Lung (tissue), 11 donors: ENCODE measurements at regions not wholly inside any gene's neighbourhood (a gene's known extent, or its start where the extent isn't known, plus 50 kb on each side); places are given as distances from the start of the nearest gene placed in this dataset.
A peak's percentile ranks its signal among the peaks of the same experiment; 100 is the strongest.

Experiments
- ATAC-seq: fragments of 200-7000 bp; cut with Tn5 transposase; one replicate; pipeline ENCODE4 v1.9.1; 2020; ENCODE audit warnings: moderate number of reproducible peaks; ENCODE audit not compliant: insufficient read depth, low FRiP score
- DNase-seq, 3 donors: peaks; one replicate each; pipeline ENCODE4 v3.0.0-alpha.2; 2013 to 2017
- H3K27ac ChIP-seq, 2 donors: one replicate each; pipeline ENCODE4 v1.5.1; 2013; ENCODE audit warnings: mild to moderate bottlenecking in 2 of 2, moderate library complexity in 2 of 2, control low read depth in 1 of 2, inconsistent platforms in 1 of 2, low read depth in 1 of 2, low read length in 1 of 2
- H3K27me3 ChIP-seq, 3 donors: one replicate each; pipeline ENCODE4 v1.5.1; 2013; ENCODE audit warnings: low read length in 2 of 3; ENCODE audit not compliant: control insufficient read depth in 3 of 3, insufficient read depth in 3 of 3
- H3K36me3 ChIP-seq, 4 donors: one replicate each; pipeline ENCODE4 v1.5.1; 2013; ENCODE audit warnings: low read length in 4 of 4, mild to moderate bottlenecking in 1 of 4, moderate library complexity in 1 of 4; ENCODE audit not compliant: control insufficient read depth in 4 of 4, insufficient read depth in 4 of 4
- H3K4me1 ChIP-seq, 5 donors: one replicate each; pipeline ENCODE4 v1.5.1; 2013; ENCODE audit warnings: low read length in 5 of 5, mild to moderate bottlenecking in 2 of 5, moderate library complexity in 1 of 5; ENCODE audit not compliant: control insufficient read depth in 5 of 5, insufficient read depth in 5 of 5
- H3K4me3 ChIP-seq: one replicate; pipeline ENCODE4 v1.5.1; 2013; ENCODE audit warnings: mild to moderate bottlenecking, control low read depth, moderate library complexity
- H3K9ac ChIP-seq, 2 donors: one replicate each; pipeline ENCODE4 v1.5.1; 2013; ENCODE audit warnings: low read length in 2 of 2, control low read depth in 1 of 2; ENCODE audit not compliant: insufficient read depth in 1 of 2
- H3K9me3 ChIP-seq, 4 donors: one replicate each; pipeline ENCODE4 v1.5.1; 2013; ENCODE audit warnings: low read length in 3 of 4, mild to moderate bottlenecking in 1 of 4, moderate library complexity in 1 of 4; ENCODE audit not compliant: control insufficient read depth in 4 of 4, insufficient read depth in 3 of 4
- CTCF ChIP-seq: IDR thresholded peaks from 2 replicates; pipeline ENCODE4 v1.5.1; 2012; ENCODE audit warnings: mild to moderate bottlenecking; ENCODE audit errors: control extremely low read depth, extremely low read depth
- WGBS, 2 donors: extraction: QIAGEN DNeasy Blood & Tissue Kit; methylation state at CpG; one replicate each; pipeline ENCODE4 v1.1.7; 2013; 5-methylcytosine and 5-hydroxymethylcytosine counted together
- donor health status: control.
- donor health status: control.
- donor health status: Bipolar disorder and iron deficiency.
- donor health status: healthy.
- donor health status: DM: yes; HTN: yes; CAD: no.

DNA sequence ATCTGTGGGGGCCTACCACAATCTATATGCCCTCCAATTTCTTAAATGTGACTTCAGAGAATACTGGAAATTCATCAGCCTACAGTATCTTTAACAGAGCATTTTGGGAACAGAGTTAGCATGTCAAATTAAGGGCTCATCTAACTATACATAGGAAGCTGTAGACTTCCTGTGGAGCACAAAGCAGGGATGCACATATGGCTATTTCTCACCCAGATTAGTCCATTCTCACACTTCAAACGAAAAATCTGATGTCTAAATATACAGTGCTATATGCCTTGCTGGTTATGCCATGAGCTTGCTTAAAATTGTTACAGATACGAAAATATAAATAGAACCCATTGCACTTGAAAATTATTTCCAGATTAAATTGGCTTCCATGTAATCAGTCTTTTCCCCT is 1922.8 kb downstream of the MRPL39 start:
- Histone ChIP-seq H3K9me3 (no peaks in the 10 kb centered on the region), H3K4me1 (no peaks in the 10 kb centered on the region), H3K27me3 (no peaks in the 10 kb centered on the region), H3K9ac (no peak overlapping the region), H3K36me3 (no peaks in the 10 kb centered on the region), H3K27ac (no peak overlapping the region), H3K4me3 (no peak overlapping the region)
- TF ChIP-seq CTCF: no peak
- ATAC-seq: no peak
- no peak for DNase-seq
- 53 to 62% methylated on average over 2 of the region's 2 CpGs for WGBS, 2 donors

DNA sequence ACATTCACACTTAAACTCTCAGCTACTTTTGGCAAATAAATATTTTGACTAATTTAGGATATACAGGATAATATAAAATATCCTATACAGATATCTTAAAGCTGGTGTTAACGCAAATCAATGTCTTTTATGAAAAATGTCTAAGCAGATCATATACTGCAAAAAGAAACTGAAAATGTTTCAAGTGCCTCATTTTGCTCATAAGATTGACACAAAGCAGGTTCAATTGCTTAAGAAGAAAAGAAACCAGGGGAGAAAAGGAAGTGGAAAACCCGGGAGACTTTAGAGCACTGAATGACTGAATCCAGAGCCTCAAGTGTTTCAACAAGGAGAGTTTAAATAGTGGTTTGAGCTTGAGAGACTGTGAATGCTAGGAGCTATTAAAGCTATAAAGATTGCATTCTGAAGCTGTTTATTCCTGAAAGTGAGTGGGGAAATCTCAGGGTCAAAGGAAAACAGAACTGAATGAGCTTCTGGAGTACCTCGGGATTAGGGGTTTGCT is 1943.0 kb downstream of the MRPL39 start:
- Histone ChIP-seq H3K9me3 (no peaks in the 10 kb centered on the region), H3K27me3 (no peaks in the 10 kb centered on the region), H3K9ac (no peak overlapping the region), H3K27ac (no peak overlapping the region), H3K36me3 (no peaks in the 10 kb centered on the region), H3K4me1 (no peaks in the 10 kb centered on the region), H3K4me3 (no peak overlapping the region)
- 56 to 58% methylated on average over 3 of the region's 3 CpGs for WGBS, 2 donors
- no peak for ATAC-seq
- DNase-seq: peak in 2 of 3 donors; percentile 33 to 46
- no peak for TF ChIP-seq CTCF

- H3K27me3 ChIP-seq: no peaks in the 10 kb centered on the region
- no peaks in the 10 kb centered on the region for H3K4me1 ChIP-seq
- H3K36me3 ChIP-seq: no peaks in the 10 kb centered on the region
- H3K9me3 ChIP-seq: no peaks in the 10 kb centered on the region
- no peak overlapping the region for H3K9ac ChIP-seq
- ATAC-seq: no peak
- 86 to 99% methylated on average over 3 of the region's 3 CpGs for WGBS, 2 donors
- H3K27ac ChIP-seq: no peak overlapping the region
- H3K4me3 ChIP-seq: no peak overlapping the region
- no peak for TF ChIP-seq CTCF
- no peak for DNase-seq
Measured at GRCh38 chr21:23660560-23660959, 1946.7 kb downstream of the MRPL39 start.

GRCh38 chr21:23644768-23645167 is 1962.5 kb downstream of the MRPL39 start:
- no peak for ATAC-seq
- Histone ChIP-seq H3K27ac (no peak overlapping the region), H3K9ac (no peak overlapping the region), H3K36me3 (no peaks in the 10 kb centered on the region), H3K4me1 (no peaks in the 10 kb centered on the region), H3K4me3 (no peak overlapping the region), H3K27me3 (no peaks in the 10 kb centered on the region), H3K9me3 (no peaks in the 10 kb centered on the region)
- no peak for TF ChIP-seq CTCF
- no peak for DNase-seq
- WGBS, 2 donors: 88% methylated on average over 2 of the region's 2 CpGs
